Smooth muscle cell (in vitro differentiated cells): ENCODE measurements at regions not wholly inside any gene's neighbourhood (a gene's known extent, or its start where the extent isn't known, plus 50 kb on each side); places are given as distances from the start of the nearest gene placed in this dataset.

Experiments
- DNase-seq: peaks from one replicate; lab custom pipeline; 2025; ENCODE audit not compliant: unreplicated experiment; lab: John Stamatoyannopoulos, UW
- H2AFZ ChIP-seq: fragments of 200-600 bp; sonication (generic); 2 replicates; pipeline ENCODE4 v1.6.0; 2016; ENCODE audit warnings: antibody characterized with exemption, low read depth, mild to moderate bottlenecking
- H3F3A ChIP-seq: fragments of 200-600 bp; sonication (generic); 2 replicates; pipeline ENCODE4 v1.6.0; 2017; ENCODE audit warnings: antibody characterized with exemption, low read depth
- H3K27ac ChIP-seq: fragments of 200-600 bp; sonication (generic); 2 replicates; pipeline ENCODE4 v1.5.1; 2016; ENCODE audit warnings: low read depth, mild to moderate bottlenecking
- H3K27me3 ChIP-seq: fragments of 200-600 bp; sonication (generic); 2 replicates; pipeline ENCODE4 v1.6.1; 2016; ENCODE audit warnings: low read depth, mild to moderate bottlenecking
- H3K36me3 ChIP-seq: fragments of 200-600 bp; sonication (generic); 2 replicates; pipeline ENCODE4 v1.5.1; 2016; ENCODE audit warnings: low read depth
- H3K4me1 ChIP-seq: fragments of 200-600 bp; sonication (generic); 2 replicates; pipeline ENCODE4 v1.5.1; 2016; ENCODE audit warnings: low read depth
- H3K4me2 ChIP-seq: fragments of 200-600 bp; sonication (generic); 2 replicates; pipeline ENCODE4 v1.6.0; 2016; ENCODE audit warnings: mild to moderate bottlenecking
- H3K4me3 ChIP-seq: fragments of 200-600 bp; sonication (generic); 2 replicates; pipeline ENCODE4 v1.5.1; 2016; ENCODE audit warnings: mild to moderate bottlenecking
- H3K79me2 ChIP-seq: fragments of 200-600 bp; sonication (generic); 2 replicates; pipeline ENCODE4 v1.6.0; 2016; ENCODE audit warnings: low read depth, mild to moderate bottlenecking
- H3K9ac ChIP-seq: fragments of 200-600 bp; sonication (generic); 2 replicates; pipeline ENCODE4 v1.6.0; 2016; ENCODE audit warnings: low read depth
- H3K9me3 ChIP-seq: fragments of 200-600 bp; sonication (generic); replicated peaks from 2 replicates; pipeline ENCODE4 v1.5.1; 2016; ENCODE audit warnings: low read depth
- H4K20me1 ChIP-seq: fragments of 200-600 bp; sonication (generic); 2 replicates; pipeline ENCODE4 v1.6.0; 2016; ENCODE audit warnings: low read depth
- CTCF ChIP-seq: fragments of 200-600 bp; sonication (generic); IDR thresholded peaks from 2 replicates; pipeline ENCODE4 v1.5.1; 2017; ENCODE audit warnings: borderline replicate concordance, mild to moderate bottlenecking, antibody characterized with exemption; ENCODE audit not compliant: insufficient read depth, poor library complexity, severe bottlenecking
- WGBS: methylation state at CpG from one replicate; pipeline ENCODE4 v1.1.7; 2016; ENCODE audit warnings: low lambda C conversion rate; 5-methylcytosine and 5-hydroxymethylcytosine counted together

GRCh38 chr5:105970919-105971318 lies 1699.8 kb downstream of the EFNA5 start:
- no peaks in the 10 kb centered on the region for H4K20me1 ChIP-seq
- H3K27me3 ChIP-seq, result no peaks in the 10 kb centered on the region
- no peaks in the 10 kb centered on the region for H3K79me2 ChIP-seq
- H3K9ac ChIP-seq, result no peak overlapping the region
- no peaks in the 10 kb centered on the region for H3F3A ChIP-seq
- no peak overlapping the region for H3K4me2 ChIP-seq
- no peaks in the 10 kb centered on the region for H3K36me3 ChIP-seq
- no peak for DNase-seq
- no peaks in the 10 kb centered on the region for H3K4me1 ChIP-seq
- H3K27ac ChIP-seq, result no peak overlapping the region
- no peak for TF ChIP-seq CTCF
- H3K9me3 ChIP-seq, result no peaks in the 10 kb centered on the region
- no peak overlapping the region for H2AFZ ChIP-seq
- H3K4me3 ChIP-seq, result no peak overlapping the region

DNA sequence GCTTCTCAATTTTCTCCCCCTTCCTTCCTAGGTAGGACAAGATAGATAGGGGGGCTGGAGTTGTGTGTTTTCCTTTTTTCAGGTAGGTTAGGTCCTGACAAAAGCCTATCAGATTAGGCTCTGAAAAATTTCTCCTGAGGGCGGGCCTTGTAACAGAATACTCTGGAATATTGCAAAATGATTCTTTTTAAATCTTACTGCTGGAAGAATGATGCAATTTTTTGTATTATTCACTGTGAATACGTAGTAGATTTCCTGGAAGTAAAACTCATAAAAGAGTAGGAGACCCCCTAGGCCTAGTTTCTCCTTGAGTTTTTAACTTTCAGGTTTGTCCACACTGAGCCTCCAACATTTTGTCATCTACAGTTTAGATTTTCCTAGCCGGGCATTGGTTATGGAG lies 1701.8 kb downstream of the EFNA5 start:
- H3K27me3 ChIP-seq, result no peaks in the 10 kb centered on the region
- H3K9me3 ChIP-seq, result no peaks in the 10 kb centered on the region
- H4K20me1 ChIP-seq, result no peaks in the 10 kb centered on the region
- H2AFZ ChIP-seq, result no peak overlapping the region
- no peak overlapping the region for H3K9ac ChIP-seq
- no peaks in the 10 kb centered on the region for H3K79me2 ChIP-seq
- H3K4me2 ChIP-seq, result no peak overlapping the region
- DNase-seq, result no peak
- 93% methylated on average over 3 of the region's 3 CpGs for WGBS
- H3K4me3 ChIP-seq, result no peak overlapping the region
- H3F3A ChIP-seq, result no peaks in the 10 kb centered on the region
- no peak for TF ChIP-seq CTCF
- no peak overlapping the region for H3K27ac ChIP-seq
- H3K36me3 ChIP-seq, result no peaks in the 10 kb centered on the region
- no peaks in the 10 kb centered on the region for H3K4me1 ChIP-seq

- H3K36me3 ChIP-seq, result no peaks in the 10 kb centered on the region
- H3K4me3 ChIP-seq, result no peak overlapping the region
- 72% methylated on average over 2 of the region's 2 CpGs for WGBS
- H3K4me2 ChIP-seq, result no peak overlapping the region
- DNase-seq, result no peak
- H3K9ac ChIP-seq, result no peak overlapping the region
- TF ChIP-seq CTCF, result no peak
- no peaks in the 10 kb centered on the region for H3K9me3 ChIP-seq
- H3F3A ChIP-seq, result no peaks in the 10 kb centered on the region
- H3K27ac ChIP-seq, result no peak overlapping the region
- no peaks in the 10 kb centered on the region for H4K20me1 ChIP-seq
- no peaks in the 10 kb centered on the region for H3K79me2 ChIP-seq
- no peaks in the 10 kb centered on the region for H3K27me3 ChIP-seq
- no peaks in the 10 kb centered on the region for H3K4me1 ChIP-seq
- H2AFZ ChIP-seq, result peak overlapping the region; percentile 57
These were observed 1707.0 kb downstream of the EFNA5 start for GRCh38 chr5:105963696-105964255.

DNA sequence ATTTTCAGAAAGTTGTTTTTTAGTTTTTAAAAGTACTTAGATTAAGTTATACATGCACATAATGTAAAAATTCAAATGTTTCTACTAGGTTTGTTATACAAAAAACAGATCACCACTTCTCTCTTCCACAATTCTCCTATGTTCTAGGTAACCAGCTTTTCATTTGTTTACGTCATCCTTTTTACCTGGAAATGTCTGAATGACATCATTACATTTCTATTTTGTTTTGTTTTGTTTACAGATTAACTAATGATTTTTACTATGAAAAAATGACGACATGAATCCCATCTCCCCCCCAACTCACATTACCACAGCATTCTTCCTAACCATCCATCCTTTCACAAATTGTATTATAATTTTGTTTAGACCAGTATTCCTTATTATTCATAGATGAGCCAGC lies 1709.2 kb downstream of the EFNA5 start:
- H3K79me2 ChIP-seq, result no peaks in the 10 kb centered on the region
- no peak overlapping the region for H3K4me3 ChIP-seq
- TF ChIP-seq CTCF, result no peak
- no peaks in the 10 kb centered on the region for H3K9me3 ChIP-seq
- H3K27me3 ChIP-seq, result no peaks in the 10 kb centered on the region
- no peak overlapping the region for H3K4me2 ChIP-seq
- no peak for DNase-seq
- H3K4me1 ChIP-seq, result no peaks in the 10 kb centered on the region
- no peaks in the 10 kb centered on the region for H4K20me1 ChIP-seq
- no peaks in the 10 kb centered on the region for H3K36me3 ChIP-seq
- WGBS, result 74% methylated on average over 2 of the region's 2 CpGs
- peaks cover 1% of the 10 kb centered on the region for H3F3A ChIP-seq
- no peak overlapping the region for H3K27ac ChIP-seq
- no peak overlapping the region for H3K9ac ChIP-seq
- H2AFZ ChIP-seq, result no peak overlapping the region
